DMS53 treated with DMSO at 0.1 percent for 48 hours (cell line): ENCODE measurements at regions not wholly inside any gene's neighbourhood (a gene's known extent, or its start where the extent isn't known, plus 50 kb on each side); places are given as distances from the start of the nearest gene placed in this dataset.
"Not testable (repeated sequence)": the region's sequence is repeated elsewhere in the genome, so short reads cannot be mapped to it uniquely, and the experiment has no call there.

ENCODE experiments used
- DNase-seq: peaks from one replicate; lab custom pipeline; 2025; ENCODE audit not compliant: unreplicated experiment; lab: John Stamatoyannopoulos, UW

- DNase-seq = peak; percentile 100
Observed at GRCh38 chr12:25615119-25615518, 62.0 kb upstream of the LMNTD1 start.

- DNase-seq = no peak
Observed at GRCh38 chr12:25616286-25616685, 63.2 kb upstream of the LMNTD1 start.

- no peak for DNase-seq
Observed at GRCh38 chr12:25617991-25618390, 64.9 kb upstream of the LMNTD1 start.

- no peak for DNase-seq
Observed at GRCh38 chr12:25623816-25624215, 70.7 kb upstream of the LMNTD1 start.

- no peak for DNase-seq
Observed at GRCh38 chr12:25625146-25625545, 72.1 kb upstream of the LMNTD1 start.

GRCh38 chr12:25629341-25629740 lies 76.3 kb upstream of the LMNTD1 start:
- no peak for DNase-seq

- not testable (repeated sequence) for DNase-seq
Observed at GRCh38 chr12:25630735-25631515, 77.8 kb upstream of the LMNTD1 start.

GRCh38 chr12:25633149-25633548 lies 80.1 kb upstream of the LMNTD1 start:
- not testable (repeated sequence) for DNase-seq

- DNase-seq = no peak
Observed at GRCh38 chr12:25637752-25638151, 84.7 kb upstream of the LMNTD1 start.

- DNase-seq = no peak
Observed at GRCh38 chr12:25639406-25639805, 86.3 kb upstream of the LMNTD1 start.

GRCh38 chr12:25644979-25645378 lies 91.9 kb upstream of the LMNTD1 start:
- no peak for DNase-seq

GRCh38 chr12:25645427-25645826 lies 92.3 kb upstream of the LMNTD1 start:
- DNase-seq = no peak

- DNase-seq = no peak
Observed at GRCh38 chr12:25651931-25652330, 98.8 kb upstream of the LMNTD1 start.

- DNase-seq = no peak
Observed at GRCh38 chr12:25652371-25652770, 99.3 kb upstream of the LMNTD1 start.

- peak; percentile 99 for DNase-seq
Observed at GRCh38 chr12:25653487-25654175, 100.5 kb upstream of the LMNTD1 start.

- peak; percentile 100 for DNase-seq
Observed at GRCh38 chr12:25655702-25656101, 102.6 kb upstream of the LMNTD1 start.

GRCh38 chr12:25659621-25660020 lies 106.5 kb upstream of the LMNTD1 start:
- DNase-seq = no peak

GRCh38 chr12:25670076-25671055 lies 117.3 kb upstream of the LMNTD1 start:
- no peak for DNase-seq

GRCh38 chr12:25675808-25676207 lies 122.7 kb upstream of the LMNTD1 start:
- no peak for DNase-seq

GRCh38 chr12:25677232-25677937 lies 124.3 kb upstream of the LMNTD1 start:
- DNase-seq = no peak

- no peak for DNase-seq
Observed at GRCh38 chr12:25681580-25681979, 128.5 kb upstream of the LMNTD1 start.
